ENCODE measurements at regions not wholly inside any gene's neighbourhood (a gene's known extent, or its start where the extent isn't known, plus 50 kb on each side); places are given as distances from the start of the nearest gene placed in this dataset.

DNA sequence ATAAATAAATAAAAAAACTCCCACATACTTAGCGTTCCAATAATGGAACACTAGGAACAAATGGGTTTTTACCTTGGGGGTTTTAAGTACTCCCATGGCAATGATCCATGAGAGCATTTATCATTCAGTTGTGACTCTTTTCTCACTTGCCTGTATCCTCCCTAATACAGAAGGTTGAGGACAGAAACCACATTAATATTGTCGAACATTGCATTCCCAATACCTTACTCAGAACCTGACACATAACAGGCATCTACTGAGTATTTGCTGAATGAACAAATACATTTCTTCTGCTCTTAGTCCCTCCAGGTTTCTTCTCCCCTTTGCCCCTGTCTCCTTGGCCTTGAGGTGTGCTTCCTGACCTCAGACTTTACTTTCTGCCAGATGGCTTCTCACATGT is 175.9 kb downstream of the CEMIP2 start:
- Histone ChIP-seq H3K79me2 (no peaks in the 10 kb centered on the region), H3K27ac (no peak overlapping the region), H3K4me1 (ENCODE audit: insufficient read depth) (no peaks in the 10 kb centered on the region), H3K4me3 (no peak overlapping the region), H3K9me2 (replicated peaks; ENCODE audit: insufficient read depth) (no peaks in the 10 kb centered on the region), H3K4me2 (no peak overlapping the region), H2AFZ (no peak overlapping the region), H3K9me3 (ENCODE audit: low read depth) (no peaks in the 10 kb centered on the region), H3K36me3 (replicated peaks; ENCODE audit: insufficient read depth, low read depth) (no peaks in the 10 kb centered on the region), H3K27me3 (no peaks in the 10 kb centered on the region), H4K20me1 (ENCODE audit: insufficient read depth, poor library complexity, severe bottlenecking) (no peaks in the 10 kb centered on the region)
- TF ChIP-seq EZH2 (IDR thresholded peaks at IDR 0.05; ENCODE audit: borderline replicate concordance), result no peak
- TF ChIP-seq, protein P1, sequence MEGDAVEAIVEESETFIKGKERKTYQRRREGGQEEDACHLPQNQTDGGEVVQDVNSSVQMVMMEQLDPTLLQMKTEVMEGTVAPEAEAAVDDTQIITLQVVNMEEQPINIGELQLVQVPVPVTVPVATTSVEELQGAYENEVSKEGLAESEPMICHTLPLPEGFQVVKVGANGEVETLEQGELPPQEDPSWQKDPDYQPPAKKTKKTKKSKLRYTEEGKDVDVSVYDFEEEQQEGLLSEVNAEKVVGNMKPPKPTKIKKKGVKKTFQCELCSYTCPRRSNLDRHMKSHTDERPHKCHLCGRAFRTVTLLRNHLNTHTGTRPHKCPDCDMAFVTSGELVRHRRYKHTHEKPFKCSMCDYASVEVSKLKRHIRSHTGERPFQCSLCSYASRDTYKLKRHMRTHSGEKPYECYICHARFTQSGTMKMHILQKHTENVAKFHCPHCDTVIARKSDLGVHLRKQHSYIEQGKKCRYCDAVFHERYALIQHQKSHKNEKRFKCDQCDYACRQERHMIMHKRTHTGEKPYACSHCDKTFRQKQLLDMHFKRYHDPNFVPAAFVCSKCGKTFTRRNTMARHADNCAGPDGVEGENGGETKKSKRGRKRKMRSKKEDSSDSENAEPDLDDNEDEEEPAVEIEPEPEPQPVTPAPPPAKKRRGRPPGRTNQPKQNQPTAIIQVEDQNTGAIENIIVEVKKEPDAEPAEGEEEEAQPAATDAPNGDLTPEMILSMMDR (IDR thresholded peaks at IDR 0.05; ENCODE audit: poor library complexity), result no peak
- TF ChIP-seq EZH2phosphoT487 (IDR thresholded peaks at IDR 0.05; ENCODE audit: low read depth, severe bottlenecking, unreplicated experiment), result no peak
- no peak for DNase-seq (ENCODE audit: low spot score)
- 67% methylated on average over 2 of the region's 2 CpGs for WGBS (ENCODE audit: low lambda C conversion rate, missing lambda C conversion rate)

DNA sequence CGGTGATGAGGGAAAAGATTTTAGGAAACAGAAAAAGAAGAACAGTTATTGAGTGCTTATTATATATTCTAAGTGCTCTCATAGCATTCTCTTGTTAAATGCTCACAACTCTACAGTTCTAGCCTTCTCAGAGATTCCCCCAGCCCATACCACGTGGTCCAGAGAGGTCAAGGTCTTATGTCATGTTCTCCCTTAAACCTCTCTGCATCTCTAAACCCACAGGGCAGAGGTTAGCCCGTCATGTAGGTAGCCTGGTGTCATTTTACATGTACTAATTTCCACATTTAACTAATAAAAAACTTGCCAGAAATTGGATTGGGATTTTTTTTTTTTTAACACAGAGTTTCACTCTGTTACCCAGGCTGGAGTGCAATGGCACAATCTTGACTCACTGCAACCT is 178.0 kb downstream of the CEMIP2 start:
- Histone ChIP-seq H2AFZ (no peak overlapping the region), H3K27ac (no peak overlapping the region), H3K4me3 (no peak overlapping the region), H3K9me2 (replicated peaks; ENCODE audit: insufficient read depth) (no peaks in the 10 kb centered on the region), H4K20me1 (ENCODE audit: insufficient read depth, poor library complexity, severe bottlenecking) (no peaks in the 10 kb centered on the region), H3K4me1 (ENCODE audit: insufficient read depth) (no peaks in the 10 kb centered on the region), H3K4me2 (no peak overlapping the region), H3K36me3 (replicated peaks; ENCODE audit: insufficient read depth, low read depth) (no peaks in the 10 kb centered on the region), H3K27me3 (no peaks in the 10 kb centered on the region), H3K79me2 (no peaks in the 10 kb centered on the region), H3K9me3 (ENCODE audit: low read depth) (no peaks in the 10 kb centered on the region)
- TF ChIP-seq, protein P1 (IDR thresholded peaks at IDR 0.05; ENCODE audit: poor library complexity), result no peak
- TF ChIP-seq EZH2 (IDR thresholded peaks at IDR 0.05; ENCODE audit: borderline replicate concordance), result no peak
- TF ChIP-seq EZH2phosphoT487 (IDR thresholded peaks at IDR 0.05; ENCODE audit: low read depth, severe bottlenecking, unreplicated experiment), result no peak
- no peak for DNase-seq (ENCODE audit: low spot score)
- WGBS (ENCODE audit: low lambda C conversion rate, missing lambda C conversion rate), result 47% methylated on average over 3 of the region's 3 CpGs

- no peaks in the 10 kb centered on the region for H3K9me2 ChIP-seq (replicated peaks; ENCODE audit: insufficient read depth)
- no peaks in the 10 kb centered on the region for H3K9me3 ChIP-seq (ENCODE audit: low read depth)
- no peak overlapping the region for H3K4me3 ChIP-seq
- H3K4me1 ChIP-seq (ENCODE audit: insufficient read depth), result no peaks in the 10 kb centered on the region
- no peaks in the 10 kb centered on the region for H3K27me3 ChIP-seq
- WGBS (ENCODE audit: low lambda C conversion rate, missing lambda C conversion rate), result 86% methylated on average over 6 of the region's 6 CpGs
- H3K79me2 ChIP-seq, result no peaks in the 10 kb centered on the region
- TF ChIP-seq, protein P1 (IDR thresholded peaks at IDR 0.05; ENCODE audit: poor library complexity), result no peak
- TF ChIP-seq EZH2 (IDR thresholded peaks at IDR 0.05; ENCODE audit: borderline replicate concordance), result no peak
- no peak for TF ChIP-seq EZH2phosphoT487 (IDR thresholded peaks at IDR 0.05; ENCODE audit: low read depth, severe bottlenecking, unreplicated experiment)
- H2AFZ ChIP-seq, result no peak overlapping the region
- no peaks in the 10 kb centered on the region for H4K20me1 ChIP-seq (ENCODE audit: insufficient read depth, poor library complexity, severe bottlenecking)
- no peak overlapping the region for H3K27ac ChIP-seq
- DNase-seq (ENCODE audit: low spot score), result no peak
- H3K36me3 ChIP-seq (replicated peaks; ENCODE audit: insufficient read depth, low read depth), result no peaks in the 10 kb centered on the region
- no peak overlapping the region for H3K4me2 ChIP-seq
These were observed 178.7 kb downstream of the CEMIP2 start for GRCh38 chr9:71589612-71590011.

Measured in hepatocyte (in vitro differentiated cells).